ENCODE measurements at regions not wholly inside any gene's neighbourhood (a gene's known extent, or its start where the extent isn't known, plus 50 kb on each side); places are given as distances from the start of the nearest gene placed in this dataset.

DNA sequence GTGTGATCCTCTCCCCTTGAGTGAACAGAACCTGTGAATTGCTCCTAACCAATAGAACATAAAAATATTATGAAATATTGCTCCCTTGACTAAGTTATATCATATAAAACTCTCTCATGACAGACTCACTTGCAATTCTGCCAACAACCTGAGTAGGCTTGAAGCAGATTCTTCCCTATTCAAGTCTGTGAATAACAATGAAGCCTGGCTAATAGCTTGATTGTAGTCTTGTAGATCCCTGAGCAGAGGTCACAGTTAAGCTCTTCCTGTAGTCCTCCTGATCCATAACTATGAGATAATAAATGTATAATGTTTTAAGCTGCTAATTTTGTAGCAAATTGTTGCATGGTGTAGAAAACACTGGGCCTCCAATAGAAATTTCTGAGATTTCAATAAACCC is 540.1 kb upstream of the TENM4 start:
- no peak for DNase-seq

DNA sequence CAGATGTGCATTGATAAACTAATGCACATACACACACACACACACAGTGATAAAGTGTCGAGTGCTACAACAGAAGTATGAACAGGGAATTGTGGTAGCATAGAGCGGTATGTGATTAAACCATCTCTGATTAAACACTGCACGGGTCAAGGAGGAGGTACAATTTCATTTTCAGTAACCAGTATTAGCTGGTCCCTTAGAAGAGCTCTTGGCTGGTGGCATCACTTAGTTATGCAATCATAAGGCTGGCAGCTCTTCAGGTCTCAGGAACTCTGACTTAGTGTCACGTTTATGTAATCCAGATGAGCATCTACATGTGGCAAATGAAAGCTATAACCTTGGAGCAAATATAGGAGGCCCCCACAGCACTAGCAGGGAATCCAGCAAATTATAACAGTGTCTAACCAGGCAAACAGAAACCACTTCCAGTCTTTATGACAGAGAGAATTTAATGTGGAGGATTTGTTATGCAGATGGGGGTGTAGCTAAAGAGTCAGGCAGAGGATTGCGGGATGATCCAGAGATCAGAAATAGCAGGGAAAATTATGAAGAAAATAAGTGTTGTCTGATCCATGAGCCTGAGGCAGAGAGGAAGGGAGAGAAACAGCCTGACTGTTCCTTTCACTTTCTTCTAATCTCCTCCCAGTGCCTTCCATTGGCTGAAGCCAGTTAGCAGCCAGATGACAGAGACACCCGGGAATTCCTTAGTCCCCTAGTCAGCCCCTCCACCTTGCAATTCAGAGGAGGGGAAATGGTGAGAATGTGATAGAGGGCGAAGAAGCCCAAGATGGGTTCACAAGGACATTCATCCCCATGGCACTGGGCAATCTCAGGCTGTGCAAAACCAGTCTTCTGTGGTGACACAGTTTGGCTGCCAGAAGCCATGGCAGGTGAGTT is 533.1 kb upstream of the TENM4 start:
- DNase-seq, result peak; percentile 45

DNA sequence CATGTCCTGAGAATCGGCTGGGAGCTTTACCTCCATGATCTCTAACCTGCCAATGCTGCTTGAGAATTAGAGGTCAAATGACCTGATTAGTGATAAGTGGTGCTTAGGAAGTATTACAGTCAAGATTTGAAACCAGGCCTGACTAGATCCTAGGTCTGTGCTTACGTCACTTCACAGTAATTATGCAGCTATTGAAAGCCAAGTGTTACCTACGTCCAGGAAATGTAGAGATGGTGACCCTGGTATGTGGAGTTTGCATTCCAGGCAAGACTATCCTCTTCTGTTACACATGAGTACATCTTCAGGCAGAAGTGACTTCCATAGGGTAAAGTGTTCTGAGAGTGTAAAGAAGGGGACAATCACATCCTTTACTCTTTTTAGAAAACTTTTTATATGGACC is 530.4 kb upstream of the TENM4 start:
- DNase-seq, result no peak

DNA sequence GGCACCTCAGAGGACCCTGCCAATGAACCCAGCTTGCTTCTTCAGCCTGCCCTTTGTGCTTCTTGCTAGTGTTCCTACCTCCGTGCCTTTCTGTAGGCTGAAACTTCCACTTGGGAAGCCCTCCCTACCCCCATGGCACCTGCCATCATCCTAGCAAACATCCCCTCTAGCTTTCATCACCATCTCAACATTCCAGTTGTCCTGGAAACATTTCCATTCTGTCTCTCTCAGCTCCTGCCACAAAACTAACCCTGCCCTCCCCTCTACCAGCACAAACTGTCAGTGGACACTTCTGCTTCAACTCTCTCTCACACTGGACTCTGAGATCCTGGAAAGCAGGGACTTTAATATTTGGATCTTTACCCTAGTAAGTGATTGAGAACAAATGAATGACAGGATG is 525.8 kb upstream of the TENM4 start:
- no peak for DNase-seq

DNA sequence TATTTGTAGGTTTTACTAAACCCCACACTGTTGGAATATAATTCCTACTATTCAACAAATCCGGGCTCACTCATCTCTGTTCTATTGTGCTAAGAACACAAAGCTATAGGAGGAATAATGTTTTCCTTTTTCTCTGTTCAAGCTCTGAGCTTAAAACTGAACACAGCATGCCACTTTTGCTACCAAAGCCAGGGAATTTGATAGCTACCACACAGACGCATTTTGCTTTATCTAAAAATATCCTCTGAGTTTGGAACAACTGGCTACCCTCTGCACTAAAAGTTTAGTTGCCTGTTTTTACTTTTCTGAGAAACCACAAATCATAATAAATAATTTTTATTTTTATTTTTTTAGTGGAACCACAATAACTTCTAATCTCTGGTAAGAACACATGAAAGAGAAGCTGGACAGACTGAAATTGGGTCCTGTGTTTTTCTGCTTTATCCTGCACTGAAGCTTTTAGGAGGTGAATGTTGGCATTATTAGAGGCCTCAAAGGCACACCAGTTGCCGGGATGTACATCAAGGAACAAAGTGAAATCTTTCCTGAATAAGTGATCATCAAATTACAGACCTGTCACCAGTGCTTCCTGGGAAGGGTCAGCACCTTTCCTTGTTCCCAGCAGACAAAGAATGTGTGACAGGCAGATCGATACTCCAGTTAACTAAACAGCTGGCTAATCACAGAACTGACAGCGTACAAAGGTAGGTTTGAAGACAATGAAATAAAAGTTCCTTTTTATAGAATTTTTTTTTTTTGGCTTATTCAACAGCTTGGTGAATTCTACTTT is 523.2 kb upstream of the TENM4 start:
- no peak for DNase-seq

DNA sequence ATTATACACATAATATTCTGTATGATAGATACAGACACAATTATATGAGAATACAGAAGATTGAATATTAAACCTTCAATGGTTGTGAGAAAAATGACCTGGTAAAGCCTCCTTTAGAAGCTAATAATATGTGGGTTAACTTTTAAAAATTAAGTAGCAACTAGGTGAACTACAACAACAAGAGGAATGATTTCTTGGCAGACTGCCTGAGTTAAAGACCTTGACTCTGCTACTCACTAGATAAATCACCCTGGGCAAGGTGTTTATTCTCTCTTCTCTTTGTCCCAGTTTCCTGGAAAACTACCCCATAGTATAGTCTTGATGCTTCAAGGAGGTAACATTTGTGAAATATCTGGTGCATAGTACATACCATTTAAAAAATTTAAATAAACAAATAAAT is 519.6 kb upstream of the TENM4 start:
- no peak for DNase-seq

DNA sequence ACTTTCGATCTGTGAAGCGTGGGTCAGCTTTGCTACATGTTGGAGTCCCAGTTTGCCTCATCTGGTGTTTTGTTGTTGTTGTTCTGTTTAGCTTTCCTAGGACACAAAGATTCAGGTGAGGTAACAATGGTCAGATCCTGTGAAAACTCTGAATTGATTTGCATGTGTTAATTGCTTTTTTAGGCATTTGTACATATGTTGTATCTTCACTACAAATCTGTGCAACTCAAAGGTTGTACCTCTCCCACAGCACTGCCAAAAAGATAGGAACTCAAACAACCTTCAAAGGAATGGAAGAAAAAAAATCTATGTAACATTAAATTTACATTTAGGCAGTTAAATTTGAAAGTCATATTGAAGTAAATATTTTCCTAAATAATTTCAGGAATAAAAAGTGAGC is 518.5 kb upstream of the TENM4 start:
- no peak for DNase-seq

DNA sequence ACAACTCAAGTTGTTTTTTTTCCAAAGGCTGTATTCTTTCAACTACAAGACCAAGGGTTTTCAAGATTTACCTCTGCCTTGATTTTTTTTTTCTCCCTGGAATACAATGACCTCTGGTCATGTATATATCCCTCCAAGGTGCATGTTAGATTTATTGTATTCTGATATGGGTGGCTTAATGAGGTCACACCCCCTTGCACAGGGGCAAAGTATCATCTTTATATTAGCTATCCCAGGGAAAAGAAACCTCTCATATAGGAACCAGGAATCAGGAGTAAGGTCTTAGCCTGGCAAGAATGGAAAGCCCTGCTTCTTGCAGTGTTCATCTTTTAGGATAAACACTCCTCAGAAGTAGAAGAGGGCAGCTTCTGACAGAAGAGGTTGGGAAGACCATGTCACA is 516.9 kb upstream of the TENM4 start:
- no peak for DNase-seq

DNA sequence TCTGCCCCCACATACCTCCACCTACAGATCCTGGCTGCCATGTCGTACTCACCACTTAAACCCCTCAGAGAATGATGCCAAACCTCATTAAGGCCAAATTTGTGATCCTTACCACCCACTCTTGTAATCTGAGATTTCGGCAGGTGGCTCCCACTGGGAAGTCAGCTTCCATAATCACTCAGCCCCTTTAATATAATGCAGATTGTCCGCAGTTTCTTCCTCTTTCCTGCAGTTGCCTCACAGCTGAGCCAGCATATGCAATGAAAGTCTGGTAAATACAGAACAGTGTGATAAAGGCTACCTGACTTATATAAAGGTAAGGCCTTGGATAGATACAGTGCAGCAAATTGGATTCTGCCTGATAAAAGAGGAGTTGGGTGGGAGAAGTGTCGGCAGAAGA is 515.2 kb upstream of the TENM4 start:
- no peak for DNase-seq

DNA sequence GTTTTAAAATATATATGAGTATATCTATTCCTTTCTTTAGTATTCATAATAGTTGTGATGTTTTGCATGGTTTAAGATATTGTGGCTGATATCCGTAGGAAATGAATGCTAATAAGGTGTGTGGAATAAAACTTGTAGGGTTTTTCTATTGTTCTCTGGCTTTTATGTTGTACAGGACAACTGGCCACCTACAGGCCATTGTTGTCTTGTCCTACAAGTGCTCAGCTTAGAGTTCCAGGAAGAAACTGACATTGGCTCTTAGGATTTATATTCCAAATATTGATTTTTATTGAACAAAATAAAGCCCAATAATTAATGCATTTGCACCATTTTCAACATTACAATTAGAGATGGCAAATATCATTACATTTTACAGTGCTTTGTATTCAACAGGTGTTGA is 512.8 kb upstream of the TENM4 start:
- DNase-seq, result no peak

DNA sequence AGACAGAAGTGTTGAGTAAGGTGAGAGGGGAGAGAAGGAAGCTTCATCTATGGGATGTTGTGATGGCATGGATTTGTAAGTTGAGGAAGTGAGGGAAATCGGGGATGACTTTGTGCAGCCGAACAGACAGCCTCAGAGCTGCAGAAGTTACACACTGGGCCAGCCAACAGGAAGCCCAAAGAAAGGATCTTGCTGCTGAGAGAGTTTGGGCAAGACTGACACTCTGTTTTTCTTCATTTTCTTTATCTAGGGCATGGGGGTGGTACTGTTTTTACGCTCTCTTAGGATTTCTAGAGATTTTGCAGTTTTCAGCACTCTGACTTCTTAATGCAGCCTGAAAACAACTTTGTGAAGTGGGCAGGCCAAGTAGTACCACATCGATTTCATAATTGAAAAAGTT is 509.9 kb upstream of the TENM4 start:
- no peak for DNase-seq

DNA sequence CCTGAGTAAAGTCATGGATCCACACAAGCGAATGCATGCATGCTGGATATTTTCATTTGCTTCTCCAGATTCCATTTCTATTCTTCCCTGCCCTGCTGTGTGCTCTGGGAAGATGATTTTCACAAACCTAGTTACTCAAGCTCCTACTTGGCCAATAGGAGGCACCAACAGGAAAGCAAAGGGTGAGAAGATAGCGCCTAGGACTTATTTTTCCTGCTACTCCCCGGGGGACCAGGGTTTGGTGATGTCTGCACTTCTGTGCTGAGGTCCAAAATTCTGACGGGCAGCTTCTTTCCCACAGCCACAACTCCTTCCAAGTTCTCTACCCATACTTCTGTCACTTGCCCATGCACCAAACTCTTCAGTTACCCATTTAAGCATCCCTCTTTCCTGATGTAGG is 509.3 kb upstream of the TENM4 start:
- no peak for DNase-seq

DNA sequence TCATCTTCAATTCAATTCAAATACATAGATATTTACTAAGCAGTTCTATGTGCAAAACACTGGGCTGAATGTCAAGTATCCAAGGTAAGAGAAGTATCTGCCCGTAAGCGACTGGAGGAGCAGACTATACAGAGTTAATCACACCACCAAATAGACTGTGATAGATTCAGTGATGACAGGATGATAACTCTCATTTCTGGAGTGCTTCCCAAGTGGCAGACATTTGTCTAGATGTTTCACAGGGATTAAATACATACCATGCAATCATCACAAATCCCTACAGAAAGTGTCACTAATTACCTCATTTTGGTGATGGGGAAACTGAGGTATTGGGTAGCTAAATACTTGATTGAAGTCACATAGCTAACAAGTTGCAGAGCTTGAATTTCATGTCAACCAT is 508.7 kb upstream of the TENM4 start:
- DNase-seq, result no peak

DNA sequence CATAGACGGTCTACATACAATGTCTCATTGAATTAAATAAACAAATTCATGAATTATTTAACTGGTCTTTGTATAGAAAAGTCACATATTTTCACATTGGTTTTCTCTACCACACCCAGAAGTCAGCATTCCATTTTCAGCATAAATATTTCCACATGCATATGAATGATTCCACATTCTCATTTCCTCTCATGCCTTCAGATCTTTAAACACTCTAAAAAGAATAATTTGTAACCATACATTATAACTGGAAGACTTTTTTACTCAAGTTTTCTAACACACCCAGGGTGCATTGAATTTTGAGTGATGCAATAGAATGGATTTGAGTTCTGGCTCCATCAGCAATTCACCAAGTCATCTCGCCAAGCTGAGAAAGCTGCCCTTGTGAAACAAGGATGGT is 501.8 kb upstream of the TENM4 start:
- DNase-seq, result peak; percentile 21

DNA sequence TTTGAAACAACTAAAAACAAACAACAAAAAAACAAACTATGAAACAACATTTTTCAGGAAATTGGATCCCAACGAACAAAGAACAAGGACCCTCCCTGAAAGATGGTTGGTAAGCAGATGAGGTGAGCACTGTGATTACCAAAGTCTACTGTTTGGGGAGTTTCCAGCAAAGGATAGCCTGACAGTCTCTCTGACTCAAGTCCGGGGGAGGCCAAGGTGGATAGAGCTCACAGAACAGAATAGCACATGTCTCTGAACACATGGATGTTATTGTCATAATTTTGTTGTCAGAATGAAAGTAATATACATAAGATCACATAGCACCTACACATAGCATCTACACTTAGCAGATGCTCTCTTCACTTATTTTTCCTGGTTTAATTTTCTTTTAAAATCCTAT is 501.3 kb upstream of the TENM4 start:
- DNase-seq, result peak; percentile 10

DNA sequence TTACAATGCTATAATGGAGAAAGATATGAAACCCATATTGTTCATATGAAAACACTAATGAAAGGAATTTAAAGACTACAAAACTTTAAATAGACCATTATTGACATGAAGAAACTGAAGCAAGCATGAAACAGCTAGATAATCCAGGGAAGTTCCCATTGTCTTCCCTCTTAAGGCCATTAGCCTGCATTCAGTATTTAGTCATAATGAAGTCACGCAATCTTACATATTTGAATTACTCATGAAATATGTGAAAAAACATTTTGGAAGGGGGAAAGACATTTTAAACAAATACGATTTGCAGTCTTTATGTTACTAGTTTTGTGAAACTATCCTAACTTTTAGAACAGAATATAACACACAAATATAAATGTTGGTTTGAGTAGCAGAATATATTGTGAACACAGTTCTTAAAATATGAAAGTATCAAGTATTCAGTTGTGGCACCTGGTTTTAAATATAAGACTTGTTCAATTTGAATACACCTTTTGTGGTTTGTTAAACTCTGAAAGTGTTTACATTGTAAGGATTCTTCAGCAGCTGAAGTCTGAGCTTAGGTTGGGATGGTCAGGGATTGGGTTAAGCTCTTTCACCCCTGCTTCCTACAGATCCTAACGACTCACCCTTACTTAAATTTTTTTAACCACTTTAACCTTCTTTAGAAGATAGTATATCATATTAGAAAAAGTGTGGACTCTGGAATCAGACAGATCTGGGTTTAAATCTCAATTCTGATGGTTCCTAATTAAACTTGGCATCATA is 500.3 kb upstream of the TENM4 start:
- DNase-seq, result peak; percentile 69

DNA sequence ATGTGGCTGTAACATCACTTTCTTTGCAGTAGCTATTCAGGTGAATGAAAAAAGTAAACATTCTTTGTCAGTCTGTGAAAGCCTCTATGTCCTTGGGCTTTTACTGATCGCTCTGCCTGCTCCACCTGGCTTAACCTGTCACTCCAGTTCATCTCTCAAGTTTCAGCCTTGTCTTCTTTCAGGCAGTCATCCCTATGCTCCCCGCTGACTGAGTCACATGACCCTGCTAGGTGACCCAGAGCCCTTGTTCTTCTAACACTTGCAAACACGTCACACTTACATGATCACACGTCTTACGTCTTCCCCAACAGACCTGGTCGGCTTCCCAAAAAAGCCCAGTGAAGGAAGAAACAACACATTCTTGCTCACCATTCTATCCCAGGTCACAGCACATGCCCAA is 499.3 kb upstream of the TENM4 start:
- DNase-seq, result no peak

DNA sequence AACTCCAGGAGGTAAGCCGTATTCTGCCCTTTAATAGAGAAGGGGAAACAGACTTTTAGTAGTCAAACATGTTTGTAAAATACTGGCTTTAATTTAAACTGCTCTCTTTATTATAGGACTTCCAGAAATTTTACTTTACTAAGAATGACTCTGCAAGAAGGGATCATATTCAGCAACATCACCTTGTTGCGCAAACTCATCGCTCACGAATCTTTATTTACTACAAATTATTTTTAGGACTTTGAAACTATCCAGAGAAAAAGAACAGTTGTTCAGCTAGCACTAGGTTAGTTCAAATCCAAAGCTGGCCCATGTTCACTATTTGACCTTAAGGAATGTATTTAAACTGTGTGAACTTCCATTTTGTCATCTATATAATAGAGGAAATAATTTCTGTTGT is 498.3 kb upstream of the TENM4 start:
- DNase-seq, result no peak

DNA sequence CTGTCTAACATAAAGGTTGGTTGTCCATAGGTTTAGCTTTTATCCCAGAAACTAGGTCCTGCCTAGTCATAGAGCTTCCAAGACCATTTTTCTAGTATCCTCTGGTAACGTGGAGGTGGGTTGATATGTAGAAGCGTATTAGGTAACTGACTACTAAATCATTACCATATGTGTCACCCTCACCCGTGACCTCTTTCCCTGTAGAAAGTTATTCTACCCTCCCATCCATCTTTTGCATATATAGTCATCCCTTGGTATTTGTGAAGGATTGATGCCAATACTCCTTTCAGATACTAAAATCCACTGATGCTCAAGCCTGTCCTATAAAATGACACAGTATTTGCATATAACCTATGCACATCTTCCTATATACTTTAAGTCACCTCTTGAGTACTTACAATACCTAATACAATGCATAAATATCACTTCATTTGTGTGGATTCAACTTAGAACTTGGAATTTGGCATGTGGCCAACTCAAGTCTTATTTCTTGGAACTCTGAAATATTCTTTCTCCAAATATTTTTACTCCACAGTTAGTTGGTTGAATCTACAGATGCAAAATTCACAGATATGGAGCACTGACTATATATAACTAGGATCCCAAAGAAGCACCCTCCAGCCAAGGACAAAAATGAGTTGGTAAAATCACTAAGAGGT is 497.0 kb upstream of the TENM4 start:
- peak; percentile 62 for DNase-seq

DNA sequence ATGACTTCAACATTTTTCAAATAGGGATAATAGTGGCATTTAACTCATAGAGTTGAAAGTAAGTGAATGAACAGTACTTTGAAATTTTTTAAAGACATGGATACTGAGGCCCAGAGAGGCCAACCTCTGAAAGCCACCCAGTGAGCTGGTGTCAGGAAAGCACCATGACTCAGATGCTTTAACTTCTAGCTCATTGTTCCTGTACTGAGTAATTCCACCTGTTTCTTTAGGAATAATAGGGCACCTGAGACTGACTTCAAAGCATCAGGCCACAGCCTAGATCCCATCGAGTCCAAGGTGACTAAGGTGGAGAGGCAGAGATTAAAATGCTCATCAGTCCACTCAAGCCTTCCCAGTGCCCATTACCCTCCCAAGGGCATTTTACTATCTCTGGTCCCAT is 491.8 kb upstream of the TENM4 start:
- no peak for DNase-seq

DNA sequence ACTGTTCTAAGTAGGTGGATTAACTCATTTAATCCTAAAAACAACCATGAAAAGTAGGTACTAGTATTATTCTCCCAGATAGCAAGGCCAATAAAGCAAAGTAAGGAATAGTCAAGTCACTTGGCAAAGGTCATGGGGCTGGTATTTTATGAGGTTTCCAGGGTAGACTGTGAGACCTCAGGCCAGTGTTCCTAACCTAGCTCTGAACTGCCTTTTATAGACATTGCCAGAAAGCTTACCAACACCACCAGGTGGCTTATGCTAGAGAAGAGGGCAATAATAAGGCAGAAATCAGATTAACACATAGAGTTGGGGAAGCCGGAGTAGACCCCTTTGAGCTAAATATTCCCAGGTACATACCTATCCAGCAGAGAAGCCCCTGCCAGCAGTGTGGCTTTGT is 490.9 kb upstream of the TENM4 start:
- DNase-seq, result no peak

DNA sequence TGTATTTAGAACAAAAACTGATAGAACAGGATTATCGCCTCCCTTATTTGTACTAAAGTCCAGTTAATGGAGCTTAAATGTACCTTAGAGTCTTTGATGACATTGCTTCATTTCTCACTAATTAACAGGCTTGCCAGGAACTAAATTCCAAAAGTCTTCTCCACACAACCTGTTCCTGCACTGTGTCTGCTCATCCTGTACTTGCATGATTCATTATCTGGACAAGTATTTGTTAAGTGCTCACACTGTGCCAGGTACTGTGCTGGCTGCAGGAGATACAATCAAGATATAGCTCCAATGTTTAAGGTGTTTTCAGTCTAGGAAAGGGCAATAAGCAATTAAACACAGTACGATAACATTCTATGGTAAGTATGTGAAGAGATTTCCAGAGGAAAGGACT is 485.9 kb upstream of the TENM4 start:
- DNase-seq, result no peak

DNA sequence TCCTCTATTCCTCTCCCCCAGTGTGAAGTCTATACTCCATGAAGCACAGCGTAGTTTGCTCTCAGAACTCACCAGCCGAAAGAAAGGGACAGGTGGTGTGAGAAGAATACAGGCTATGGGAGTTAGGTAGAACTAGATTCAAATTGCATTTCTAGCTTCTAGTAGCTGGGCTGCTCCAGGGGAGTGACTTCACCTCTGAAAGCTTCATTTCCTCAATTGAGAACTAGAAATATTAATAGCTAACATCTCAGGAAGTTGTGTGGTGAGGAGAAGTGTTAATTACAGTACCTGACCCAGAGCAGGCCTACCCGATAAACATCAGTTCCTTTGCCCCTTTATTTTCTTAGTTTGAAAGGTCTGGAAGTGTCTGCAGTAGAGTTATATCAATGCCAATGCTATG is 484.7 kb upstream of the TENM4 start:
- DNase-seq, result no peak
